H1 (cell line): ENCODE measurements at regions not wholly inside any gene's neighbourhood (a gene's known extent, or its start where the extent isn't known, plus 50 kb on each side); places are given as distances from the start of the nearest gene placed in this dataset.

Experiments
- CTCF ChIA-PET: fragments of 300-600 bp; sonication (Branson Sonifier 250); formaldehyde crosslinking; loops from one replicate; lab custom pipeline; 2021; ENCODE audit not compliant: partially characterized antibody; lab: Charles Lee
- POLR2A ChIA-PET: fragments of 300-600 bp; sonication (Branson Sonifier 250); formaldehyde crosslinking; loops from one replicate; lab custom pipeline; 2021; ENCODE audit warnings: inconsistent platforms; ENCODE audit not compliant: partially characterized antibody; lab: Charles Lee
- DNase-seq, 2 experiments: peaks; one replicate each; pipeline versions ENCODE4 v3.0.0 to v3.0.0-alpha.2; 2010 to 2022; ENCODE audit warnings: low spot score in 2 of 2, low read depth in 1 of 2, mixed read lengths in 1 of 2
- FAIRE-seq: peaks from 2 replicates; lab custom pipeline; 2011; peaks lifted over from hg19 to GRCh38; lab: Jason Lieb, UNC
- H2AFZ ChIP-seq: 2 replicates; pipeline ENCODE4 v1.8.1; 2012; ENCODE audit warnings: low read length, inconsistent platforms
- H2AK5ac ChIP-seq: 2 replicates; pipeline ENCODE4 v1.6.1; 2013; ENCODE audit warnings: low read depth, low read length
- H2BK120ac ChIP-seq: replicated peaks from 2 replicates; pipeline ENCODE3; 2013; ENCODE audit warnings: low read depth, low read length, inconsistent platforms
- H2BK12ac ChIP-seq: 2 replicates; pipeline ENCODE4 v1.6.1; 2013; ENCODE audit warnings: low read depth, low read length
- H2BK15ac ChIP-seq: 2 replicates; pipeline ENCODE4 v1.6.1; 2013; ENCODE audit warnings: low read length
- H2BK20ac ChIP-seq: 2 replicates; pipeline ENCODE4 v1.6.1; 2013; ENCODE audit warnings: low read length
- H2BK5ac ChIP-seq: 2 replicates; pipeline ENCODE4 v1.6.1; 2013; ENCODE audit warnings: low read depth, low read length
- H3K14ac ChIP-seq: 2 replicates; pipeline ENCODE4 v1.6.1; 2013; ENCODE audit warnings: inconsistent platforms; ENCODE audit not compliant: insufficient read length
- H3K18ac ChIP-seq: 2 replicates; pipeline ENCODE4 v1.6.1; 2013; ENCODE audit warnings: low read length; ENCODE audit errors: extremely low read depth
- H3K23ac ChIP-seq: 2 replicates; pipeline ENCODE4 v1.6.1; 2013; ENCODE audit warnings: inconsistent platforms; ENCODE audit not compliant: insufficient read length
- H3K23me2 ChIP-seq: 2 replicates; pipeline ENCODE4 v1.6.1; 2013; ENCODE audit warnings: low read depth, low read length
- H3K27ac ChIP-seq: 2 replicates; pipeline ENCODE4 v1.6.1; 2011; ENCODE audit warnings: low read depth, low read length, inconsistent platforms
- H3K27me3 ChIP-seq, 4 experiments: replicated peaks in 1 of 4; 1 replicate in 1 of 4; 2 replicates in 3 of 4; pipeline versions ENCODE4 v1.6.1 to v1.8.1; 2011 to 2013; ENCODE audit warnings: low read length in 3 of 4, mild to moderate bottlenecking in 3 of 4, inconsistent platforms in 2 of 4, mixed read lengths in 2 of 4, moderate library complexity in 1 of 4; ENCODE audit not compliant: control insufficient read depth in 3 of 4, insufficient read depth in 3 of 4; ENCODE audit errors: extremely low read depth in 1 of 4
- H3K36me3 ChIP-seq, 4 experiments: 2 replicates each; pipeline versions ENCODE4 v1.6.1 to v1.8.1; 2011 to 2013; ENCODE audit warnings: mild to moderate bottlenecking in 4 of 4, low read length in 3 of 4, moderate library complexity in 2 of 4, control low read depth in 1 of 4, inconsistent platforms in 1 of 4; ENCODE audit not compliant: insufficient read depth in 4 of 4, control insufficient read depth in 2 of 4
- H3K4ac ChIP-seq: replicated peaks from 2 replicates; pipeline ENCODE3; 2013; ENCODE audit warnings: low read length, low read depth, mixed read lengths, inconsistent platforms; ENCODE audit not compliant: insufficient read length
- H3K4me1 ChIP-seq, 4 experiments: replicated peaks in 1 of 4; 1 replicate in 1 of 4; 2 replicates in 3 of 4; pipeline versions ENCODE4 v1.6.1 to v1.8.1; 2011 to 2013; ENCODE audit warnings: low read length in 3 of 4, inconsistent platforms in 2 of 4, mixed read lengths in 1 of 4; ENCODE audit not compliant: insufficient read depth in 4 of 4, control insufficient read depth in 3 of 4
- H3K4me2 ChIP-seq, 2 experiments: 2 replicates each; pipeline versions ENCODE4 v1.6.1 to v1.8.1; 2011 to 2013; ENCODE audit warnings: low read depth in 2 of 2, low read length in 2 of 2, control low read depth in 1 of 2, inconsistent platforms in 1 of 2, mild to moderate bottlenecking in 1 of 2; ENCODE audit not compliant: insufficient read depth in 1 of 2
- H3K4me3 ChIP-seq, 4 experiments: fragments of 200-600, 300-600 bp in 1 of 4; sonication (generic), shearing (Covaris generic), sonication (Bioruptor Twin) in 1 of 4; 2 replicates each; pipeline versions ENCODE4 v1.5.1 to v1.8.1; 2011 to 2016; ENCODE audit warnings: low read length in 4 of 4, low read depth in 3 of 4, control low read depth in 2 of 4, inconsistent platforms in 2 of 4, mild to moderate bottlenecking in 2 of 4, mixed read lengths in 1 of 4, moderate library complexity in 1 of 4; ENCODE audit not compliant: insufficient read depth in 2 of 4; ENCODE audit errors: extremely low read depth in 1 of 4
- H3K56ac ChIP-seq: replicated peaks from 2 replicates; pipeline ENCODE3; 2013; ENCODE audit warnings: low read depth, mild to moderate bottlenecking, mixed read lengths, low read length, inconsistent platforms; ENCODE audit not compliant: insufficient read length
- H3K79me1 ChIP-seq: 2 replicates; pipeline ENCODE4 v1.6.1; 2013; ENCODE audit warnings: low read depth, low read length, control low read depth
- H3K79me2 ChIP-seq, 2 experiments: 2 replicates each; pipeline versions ENCODE4 v1.6.1 to v1.8.1; 2012 to 2013; ENCODE audit warnings: low read length in 2 of 2, mild to moderate bottlenecking in 2 of 2, inconsistent platforms in 1 of 2; ENCODE audit not compliant: insufficient read depth in 2 of 2, control insufficient read depth in 1 of 2
- H3K9ac ChIP-seq, 4 experiments: replicated peaks in 1 of 4; 1 replicate in 1 of 4; 2 replicates in 3 of 4; pipeline versions ENCODE4 v1.6.1 to v1.8.1; 2011 to 2013; ENCODE audit warnings: low read depth in 3 of 4, low read length in 3 of 4, control low read depth in 2 of 4, mild to moderate bottlenecking in 2 of 4, moderate library complexity in 2 of 4, inconsistent platforms in 1 of 4; ENCODE audit errors: extremely low read depth in 1 of 4
- H3K9me3 ChIP-seq, 2 experiments: 2 replicates each; pipeline versions ENCODE4 v1.6.1 to v1.8.1; 2012 to 2013; ENCODE audit warnings: mild to moderate bottlenecking in 2 of 2, moderate library complexity in 2 of 2, control low read depth in 1 of 2, inconsistent platforms in 1 of 2, low read depth in 1 of 2, low read length in 1 of 2, mixed read lengths in 1 of 2; ENCODE audit not compliant: insufficient read depth in 2 of 2
- H4K20me1 ChIP-seq, 2 experiments: replicated peaks in 1 of 2; 2 replicates each; pipeline versions ENCODE3 to v1.8.1; 2011 to 2013; ENCODE audit warnings: inconsistent platforms in 2 of 2, low read length in 2 of 2, mild to moderate bottlenecking in 1 of 2; ENCODE audit not compliant: insufficient read depth in 2 of 2, control insufficient read depth in 1 of 2
- H4K5ac ChIP-seq: 2 replicates; pipeline ENCODE4 v1.6.1; 2013; ENCODE audit warnings: low read length, low read depth, mixed read lengths, inconsistent platforms; ENCODE audit not compliant: insufficient read length
- H4K8ac ChIP-seq: 2 replicates; pipeline ENCODE4 v1.8.0; 2013; ENCODE audit warnings: mild to moderate bottlenecking, moderate library complexity, low read length, inconsistent platforms; ENCODE audit not compliant: insufficient read depth; ENCODE audit errors: extremely low read depth
- H4K91ac ChIP-seq: replicated peaks from 2 replicates; pipeline ENCODE3; 2013; ENCODE audit warnings: low read length, mixed read lengths, inconsistent platforms; ENCODE audit not compliant: insufficient read length
- ATF2 ChIP-seq: IDR thresholded peaks from 2 replicates; pipeline ENCODE4 v1.6.1; 2012; ENCODE audit warnings: low read length, inconsistent platforms
- JUN ChIP-seq: IDR thresholded peaks from 2 replicates; pipeline ENCODE4 v1.6.1; 2011; ENCODE audit warnings: low read depth, mild to moderate bottlenecking, improper control_type of control experiment, low read length
- KDM1A ChIP-seq: fragments of 200-600, 300-600 bp; sonication (generic); IDR thresholded peaks from 2 replicates; pipeline ENCODE4 v1.7.1; 2016; ENCODE audit warnings: mild to moderate bottlenecking, low read length, borderline replicate concordance
- RAD21 ChIP-seq, 2 experiments: IDR thresholded peaks in 1 of 2; conservative IDR thresholded peaks in 1 of 2; 2 replicates each; pipeline ENCODE4 v1.6.1; 2011; ENCODE audit warnings: low read depth in 2 of 2, low read length in 2 of 2, improper control_type of control experiment in 1 of 2, inconsistent platforms in 1 of 2, mild to moderate bottlenecking in 1 of 2, moderate library complexity in 1 of 2
- SP1 ChIP-seq: IDR thresholded peaks from 2 replicates; pipeline ENCODE4 v1.6.1; 2011; ENCODE audit warnings: low read depth, low read length
- SP2 ChIP-seq: IDR thresholded peaks from 2 replicates; pipeline ENCODE4 v1.6.1; 2012; ENCODE audit warnings: mild to moderate bottlenecking, low read length, inconsistent platforms
- WGBS, 2 experiments: shearing (Covaris generic) in 1 of 2; methylation state at CpG; one replicate each; pipeline versions ENCODE4 v1.1.6 to v1.1.7; 2013 to 2015; ENCODE audit warnings: low lambda C conversion rate in 2 of 2, mixed read lengths in 2 of 2, inconsistent platforms in 1 of 2, low coverage in 1 of 2, missing lambda C conversion rate in 1 of 2; ENCODE audit not compliant: insufficient replicate concordance in 2 of 2, insufficient coverage in 1 of 2, insufficient read length in 1 of 2; ENCODE audit errors: extremely low coverage in 1 of 2, missing lambda C conversion rate in 1 of 2; 5-methylcytosine and 5-hydroxymethylcytosine counted together

DNA sequence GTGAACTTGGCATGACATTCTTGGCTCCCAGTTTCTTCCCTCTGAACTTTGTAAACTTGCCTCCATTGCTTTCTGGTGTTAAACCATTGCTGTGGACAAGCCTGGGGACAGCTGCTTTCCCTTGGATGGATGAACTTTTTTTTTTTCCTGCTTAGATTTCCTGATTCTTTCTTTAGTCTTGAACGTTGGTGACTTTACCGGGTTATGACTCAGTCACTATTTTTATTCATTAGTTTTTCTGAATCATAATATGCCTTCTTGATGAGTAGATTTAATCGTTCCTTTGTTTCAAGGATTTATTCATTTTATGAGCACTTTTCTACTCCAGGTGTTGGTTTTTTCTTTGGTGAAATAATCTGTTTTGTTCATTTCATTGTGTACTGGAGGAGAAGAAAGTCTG is 155.0 kb upstream of the RTL1 start:
- Histone ChIP-seq H2AK5ac (no peak overlapping the region), H4K91ac (no peak overlapping the region), H3K27ac (no peak overlapping the region), H3K36me3 (no peaks in the 10 kb centered on the region), H4K8ac (no peak overlapping the region), H3K9ac (no peak overlapping the region), H2BK12ac (no peak overlapping the region), H4K5ac (no peak overlapping the region), H3K4me2 (no peak overlapping the region), H2BK20ac (no peak overlapping the region), H3K23me2 (no peaks in the 10 kb centered on the region), H3K79me2 (no peaks in the 10 kb centered on the region), H2AFZ (no peak overlapping the region), H3K4me3 (no peak overlapping the region), H3K4ac (no peak overlapping the region), H2BK15ac (no peak overlapping the region), H3K27me3 (peaks cover 0 to 2% (median 0%) of the 10 kb centered on the region in 4 experiments; a peak in 2 of 7 replicates), H3K56ac (no peak overlapping the region), H4K20me1 (no peaks in the 10 kb centered on the region), H3K9me3 (peaks cover 0 to 10% of the 10 kb centered on the region in 2 experiments; a peak in 1 of 4 replicates), H2BK120ac (no peak overlapping the region), H3K18ac (no peak overlapping the region), H3K79me1 (no peaks in the 10 kb centered on the region), H3K23ac (no peak overlapping the region), H3K14ac (no peak overlapping the region), H2BK5ac (no peak overlapping the region), H3K4me1 (no peaks in the 10 kb centered on the region)
- no peak for FAIRE-seq
- CTCF ChIA-PET, result interaction anchor here (0.6 to 2.0 kb wide), 4 partner anchors 8 to 604 kb away, joined by 3 to 5 read pairs (median 4); no protein-coding TSS in a partner anchor
- no peak for DNase-seq
- 94% methylated on average over 3 of the region's 3 CpGs; no CpG with 5 or more reads in 1 of the 2 experiments for WGBS, 2 experiments
- TF ChIP-seq KDM1A, result no peak
- TF ChIP-seq ATF2, result no peak
- no peak for TF ChIP-seq RAD21 (IDR thresholded peaks at IDR 0.05 in 1 of 2, conservative IDR thresholded peaks at IDR 0.05 in 1 of 2; ENCODE audit: low read depth in 2 of 2, low read length in 2 of 2)
- TF ChIP-seq JUN, result no peak
- TF ChIP-seq SP2, result no peak
- TF ChIP-seq SP1, result no peak
- POLR2A ChIA-PET, result no interaction called here
